ENCODE measurements at regions not wholly inside any gene's neighbourhood (a gene's known extent, or its start where the extent isn't known, plus 50 kb on each side); places are given as distances from the start of the nearest gene placed in this dataset.

GRCh38 chr4:43345323-43345925, 452.9 kb downstream of the GRXCR1 start:
- Histone ChIP-seq H3K36me3 (ENCODE audit: control insufficient read depth, insufficient read depth, low read length) (no peaks in the 10 kb centered on the region), H3K27ac (ENCODE audit: low read depth, low read length) (no peak overlapping the region), H3K9ac (ENCODE audit: low read length) (no peak overlapping the region), H3K27me3 (ENCODE audit: control insufficient read depth, insufficient read depth, low read length) (no peaks in the 10 kb centered on the region), H3K4me1 (ENCODE audit: control insufficient read depth, insufficient read depth, low read length) (no peaks in the 10 kb centered on the region), H3K9me3 (ENCODE audit: control insufficient read depth, insufficient read depth, low read depth, low read length) (no peaks in the 10 kb centered on the region), H3K4me3 (ENCODE audit: low read depth, low read length) (no peak overlapping the region)

GRCh38 chr4:43348591-43348990, 456.1 kb downstream of the GRXCR1 start:
- H3K27ac ChIP-seq (ENCODE audit: low read depth, low read length) = no peak overlapping the region
- H3K9ac ChIP-seq (ENCODE audit: low read length) = no peak overlapping the region
- H3K27me3 ChIP-seq (ENCODE audit: control insufficient read depth, insufficient read depth, low read length) = no peaks in the 10 kb centered on the region

DNA sequence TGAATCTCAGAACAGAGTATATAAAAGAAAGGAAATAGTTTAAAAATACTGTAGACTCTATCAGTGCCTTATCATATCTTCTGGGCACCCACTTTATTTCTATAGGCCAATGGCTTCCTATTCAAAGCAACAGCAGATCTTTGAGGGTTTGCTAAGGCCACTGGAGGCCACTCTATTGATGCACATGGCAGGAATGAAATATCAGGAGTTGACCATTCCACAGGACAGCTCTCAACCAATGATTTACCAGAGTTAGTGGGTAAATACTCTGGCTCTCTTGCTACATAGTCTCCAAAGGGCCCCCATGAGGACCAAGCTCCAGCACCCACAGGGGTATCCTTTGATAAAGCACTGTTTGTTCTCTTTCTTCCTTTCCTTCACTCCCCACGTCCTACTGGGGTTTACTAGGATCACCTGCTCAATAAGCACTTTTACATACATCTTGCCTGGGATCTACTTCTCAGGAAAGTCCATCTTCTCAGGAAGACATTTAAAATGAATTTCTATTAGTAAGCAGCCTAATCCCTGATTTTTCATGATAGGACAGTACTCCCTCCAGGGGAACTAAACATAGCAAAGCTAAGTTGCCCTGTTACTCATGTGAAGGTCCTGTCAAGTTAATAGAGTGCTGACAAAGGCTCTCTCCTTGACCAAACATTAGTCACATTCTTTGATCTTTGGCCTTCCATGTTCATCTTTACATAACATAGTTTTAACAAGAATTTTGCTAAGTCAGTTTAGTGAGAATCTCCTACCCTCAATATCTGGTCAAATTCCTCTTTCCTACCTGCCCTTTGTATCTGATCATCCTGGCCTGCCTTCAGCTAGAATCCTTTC, 459.7 kb downstream of the GRXCR1 start:
- Histone ChIP-seq H3K27me3 (ENCODE audit: control insufficient read depth, insufficient read depth, low read length) (no peaks in the 10 kb centered on the region), H3K36me3 (ENCODE audit: control insufficient read depth, insufficient read depth, low read length) (no peaks in the 10 kb centered on the region), H3K9ac (ENCODE audit: low read length) (no peak overlapping the region), H3K4me1 (ENCODE audit: control insufficient read depth, insufficient read depth, low read length) (no peaks in the 10 kb centered on the region), H3K27ac (ENCODE audit: low read depth, low read length) (no peak overlapping the region), H3K4me3 (ENCODE audit: low read depth, low read length) (no peak overlapping the region), H3K9me3 (ENCODE audit: control insufficient read depth, insufficient read depth, low read depth, low read length) (no peaks in the 10 kb centered on the region)

More at GRCh38 chr4:43348591-43348990, 456.1 kb downstream of the GRXCR1 start:
- Histone ChIP-seq H3K9me3 (ENCODE audit: control insufficient read depth, insufficient read depth, low read depth, low read length) (no peaks in the 10 kb centered on the region), H3K36me3 (ENCODE audit: control insufficient read depth, insufficient read depth, low read length) (no peaks in the 10 kb centered on the region), H3K4me3 (ENCODE audit: low read depth, low read length) (no peak overlapping the region), H3K4me1 (ENCODE audit: control insufficient read depth, insufficient read depth, low read length) (no peaks in the 10 kb centered on the region)

GRCh38 chr4:43352859-43353258, 460.3 kb downstream of the GRXCR1 start:
- H3K9me3 ChIP-seq (ENCODE audit: control insufficient read depth, insufficient read depth, low read depth, low read length) = no peaks in the 10 kb centered on the region
- no peaks in the 10 kb centered on the region for H3K36me3 ChIP-seq (ENCODE audit: control insufficient read depth, insufficient read depth, low read length)
- H3K27ac ChIP-seq (ENCODE audit: low read depth, low read length) = no peak overlapping the region
- no peaks in the 10 kb centered on the region for H3K4me1 ChIP-seq (ENCODE audit: control insufficient read depth, insufficient read depth, low read length)
- H3K9ac ChIP-seq (ENCODE audit: low read length) = no peak overlapping the region
- no peaks in the 10 kb centered on the region for H3K27me3 ChIP-seq (ENCODE audit: control insufficient read depth, insufficient read depth, low read length)
- H3K4me3 ChIP-seq (ENCODE audit: low read depth, low read length) = no peak overlapping the region

DNA sequence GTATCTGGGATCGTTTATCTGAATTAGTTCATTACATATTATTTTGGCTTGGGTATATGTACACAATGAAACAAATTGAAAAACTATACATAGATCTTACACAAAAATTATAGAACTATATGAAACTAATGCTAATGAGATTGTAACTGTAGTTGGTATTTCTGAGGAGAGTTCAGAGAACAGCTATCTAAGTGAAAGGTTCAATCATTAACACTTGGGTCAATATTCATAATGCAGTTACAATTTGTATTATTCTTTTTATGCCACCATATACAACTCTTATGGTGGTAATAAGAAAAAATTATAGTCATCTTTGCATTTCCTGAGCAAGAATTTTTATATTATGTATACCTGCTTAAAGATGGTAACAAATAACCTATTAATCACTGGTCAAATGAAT, 461.0 kb downstream of the GRXCR1 start:
- H3K9ac ChIP-seq (ENCODE audit: low read length) = no peak overlapping the region
- no peak overlapping the region for H3K27ac ChIP-seq (ENCODE audit: low read depth, low read length)
- no peaks in the 10 kb centered on the region for H3K9me3 ChIP-seq (ENCODE audit: control insufficient read depth, insufficient read depth, low read depth, low read length)
- no peaks in the 10 kb centered on the region for H3K4me1 ChIP-seq (ENCODE audit: control insufficient read depth, insufficient read depth, low read length)
- no peaks in the 10 kb centered on the region for H3K36me3 ChIP-seq (ENCODE audit: control insufficient read depth, insufficient read depth, low read length)
- H3K4me3 ChIP-seq (ENCODE audit: low read depth, low read length) = no peak overlapping the region
- H3K27me3 ChIP-seq (ENCODE audit: control insufficient read depth, insufficient read depth, low read length) = no peaks in the 10 kb centered on the region

DNA sequence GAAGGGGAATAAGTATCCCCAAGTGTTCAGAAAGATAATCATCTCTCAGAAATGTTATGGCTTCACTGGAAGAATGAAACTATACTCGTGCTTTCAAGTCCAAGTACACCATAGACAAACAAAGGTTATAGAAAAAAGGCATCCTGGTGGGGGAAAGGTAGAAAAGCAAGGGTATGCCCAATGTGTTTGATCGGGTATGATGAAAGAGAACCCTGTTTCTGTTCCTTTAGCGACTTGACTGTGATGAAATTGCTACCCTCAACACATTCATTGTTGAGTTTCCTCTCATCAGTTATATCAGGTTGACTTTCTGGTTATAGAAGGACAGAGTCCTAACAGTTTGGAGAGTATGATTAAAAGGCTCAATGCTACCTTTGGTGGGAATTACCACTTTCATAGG, 464.3 kb downstream of the GRXCR1 start:
- H3K27me3 ChIP-seq (ENCODE audit: control insufficient read depth, insufficient read depth, low read length) = no peaks in the 10 kb centered on the region
- no peaks in the 10 kb centered on the region for H3K36me3 ChIP-seq (ENCODE audit: control insufficient read depth, insufficient read depth, low read length)
- H3K4me3 ChIP-seq (ENCODE audit: low read depth, low read length) = no peak overlapping the region
- H3K27ac ChIP-seq (ENCODE audit: low read depth, low read length) = no peak overlapping the region
- no peak overlapping the region for H3K9ac ChIP-seq (ENCODE audit: low read length)
- H3K4me1 ChIP-seq (ENCODE audit: control insufficient read depth, insufficient read depth, low read length) = no peaks in the 10 kb centered on the region
- no peaks in the 10 kb centered on the region for H3K9me3 ChIP-seq (ENCODE audit: control insufficient read depth, insufficient read depth, low read depth, low read length)

DNA sequence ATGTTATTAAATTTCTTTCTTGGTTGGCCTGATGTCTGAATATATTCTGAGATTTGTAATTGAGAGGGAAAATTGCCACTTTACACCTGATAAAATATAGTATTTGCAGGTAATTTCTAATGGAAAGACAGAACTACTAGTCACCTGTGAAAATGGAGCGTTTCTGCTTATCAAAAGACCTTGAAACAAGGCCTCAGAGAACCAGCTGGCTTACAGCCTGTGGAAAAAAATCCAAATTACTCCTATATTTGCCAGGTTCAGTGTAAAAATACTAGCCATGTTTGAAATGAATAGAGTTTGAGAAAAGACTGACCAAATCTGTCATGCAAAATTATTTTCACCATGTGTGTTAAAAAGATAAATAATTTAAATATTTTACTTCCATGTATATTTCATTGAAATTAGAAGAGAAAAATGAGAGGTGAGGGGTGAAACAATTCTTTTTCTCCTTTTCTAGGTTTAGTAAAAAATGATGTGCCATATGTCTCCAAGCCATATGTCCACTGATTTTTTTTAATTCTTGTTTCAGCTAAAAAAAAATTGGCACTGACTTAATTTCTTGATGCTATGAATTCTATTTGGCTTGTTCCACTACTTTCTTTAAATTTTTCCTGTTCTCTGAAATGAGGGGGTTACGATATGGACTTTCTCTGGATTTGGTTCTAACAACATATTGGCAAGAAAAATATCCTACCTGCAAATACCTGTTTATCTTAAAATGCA, 464.9 kb downstream of the GRXCR1 start:
- H3K4me1 ChIP-seq (ENCODE audit: control insufficient read depth, insufficient read depth, low read length) = no peaks in the 10 kb centered on the region
- H3K9me3 ChIP-seq (ENCODE audit: control insufficient read depth, insufficient read depth, low read depth, low read length) = no peaks in the 10 kb centered on the region
- H3K27ac ChIP-seq (ENCODE audit: low read depth, low read length) = no peak overlapping the region
- no peak overlapping the region for H3K4me3 ChIP-seq (ENCODE audit: low read depth, low read length)
- H3K27me3 ChIP-seq (ENCODE audit: control insufficient read depth, insufficient read depth, low read length) = no peaks in the 10 kb centered on the region
- H3K9ac ChIP-seq (ENCODE audit: low read length) = no peak overlapping the region
- no peaks in the 10 kb centered on the region for H3K36me3 ChIP-seq (ENCODE audit: control insufficient read depth, insufficient read depth, low read length)

DNA sequence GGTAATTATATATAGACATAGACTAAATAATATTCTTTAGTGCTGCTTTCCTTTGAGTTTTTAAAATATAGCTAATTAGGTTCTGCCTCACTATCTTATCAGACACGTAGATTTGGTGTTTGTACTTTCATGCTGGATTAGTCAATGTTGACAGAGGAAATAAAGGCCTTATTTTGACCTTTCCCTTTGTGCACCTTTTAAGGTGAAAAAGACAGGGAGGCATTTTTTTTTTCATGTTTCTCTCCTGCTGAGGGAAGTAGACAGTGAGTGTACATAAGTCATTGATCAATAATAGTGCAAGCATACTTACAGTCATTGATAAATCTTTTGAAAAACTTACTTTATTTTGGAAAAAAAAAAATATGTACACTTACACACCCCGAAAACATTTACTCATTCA, 467.8 kb downstream of the GRXCR1 start:
- Histone ChIP-seq H3K9me3 (ENCODE audit: control insufficient read depth, insufficient read depth, low read depth, low read length) (no peaks in the 10 kb centered on the region), H3K36me3 (ENCODE audit: control insufficient read depth, insufficient read depth, low read length) (no peaks in the 10 kb centered on the region), H3K27me3 (ENCODE audit: control insufficient read depth, insufficient read depth, low read length) (no peaks in the 10 kb centered on the region), H3K4me3 (ENCODE audit: low read depth, low read length) (no peak overlapping the region), H3K9ac (ENCODE audit: low read length) (no peak overlapping the region), H3K4me1 (ENCODE audit: control insufficient read depth, insufficient read depth, low read length) (no peaks in the 10 kb centered on the region), H3K27ac (ENCODE audit: low read depth, low read length) (no peak overlapping the region)

GRCh38 chr4:43362875-43363636, 470.5 kb downstream of the GRXCR1 start:
- Histone ChIP-seq H3K9me3 (ENCODE audit: control insufficient read depth, insufficient read depth, low read depth, low read length) (no peaks in the 10 kb centered on the region), H3K27ac (ENCODE audit: low read depth, low read length) (no peak overlapping the region), H3K36me3 (ENCODE audit: control insufficient read depth, insufficient read depth, low read length) (no peaks in the 10 kb centered on the region), H3K27me3 (ENCODE audit: control insufficient read depth, insufficient read depth, low read length) (no peaks in the 10 kb centered on the region), H3K4me1 (ENCODE audit: control insufficient read depth, insufficient read depth, low read length) (no peaks in the 10 kb centered on the region), H3K9ac (ENCODE audit: low read length) (no peak overlapping the region), H3K4me3 (ENCODE audit: low read depth, low read length) (no peak overlapping the region)

GRCh38 chr4:43369036-43369594, 476.6 kb downstream of the GRXCR1 start:
- Histone ChIP-seq H3K4me1 (ENCODE audit: control insufficient read depth, insufficient read depth, low read length) (no peaks in the 10 kb centered on the region), H3K9me3 (ENCODE audit: control insufficient read depth, insufficient read depth, low read depth, low read length) (no peaks in the 10 kb centered on the region), H3K27ac (ENCODE audit: low read depth, low read length) (no peak overlapping the region), H3K9ac (ENCODE audit: low read length) (no peak overlapping the region), H3K4me3 (ENCODE audit: low read depth, low read length) (no peak overlapping the region), H3K27me3 (ENCODE audit: control insufficient read depth, insufficient read depth, low read length) (no peaks in the 10 kb centered on the region), H3K36me3 (ENCODE audit: control insufficient read depth, insufficient read depth, low read length) (no peaks in the 10 kb centered on the region)

Data from HUES6 (cell line).